T follicular helper cell (primary cell): ENCODE measurements at regions not wholly inside any gene's neighbourhood (a gene's known extent, or its start where the extent isn't known, plus 50 kb on each side); places are given as distances from the start of the nearest gene placed in this dataset.

Experiments
- DNase-seq: peaks from one replicate; pipeline ENCODE4 v3.0.0-alpha.2; 2020; ENCODE audit warnings: low read depth

DNA sequence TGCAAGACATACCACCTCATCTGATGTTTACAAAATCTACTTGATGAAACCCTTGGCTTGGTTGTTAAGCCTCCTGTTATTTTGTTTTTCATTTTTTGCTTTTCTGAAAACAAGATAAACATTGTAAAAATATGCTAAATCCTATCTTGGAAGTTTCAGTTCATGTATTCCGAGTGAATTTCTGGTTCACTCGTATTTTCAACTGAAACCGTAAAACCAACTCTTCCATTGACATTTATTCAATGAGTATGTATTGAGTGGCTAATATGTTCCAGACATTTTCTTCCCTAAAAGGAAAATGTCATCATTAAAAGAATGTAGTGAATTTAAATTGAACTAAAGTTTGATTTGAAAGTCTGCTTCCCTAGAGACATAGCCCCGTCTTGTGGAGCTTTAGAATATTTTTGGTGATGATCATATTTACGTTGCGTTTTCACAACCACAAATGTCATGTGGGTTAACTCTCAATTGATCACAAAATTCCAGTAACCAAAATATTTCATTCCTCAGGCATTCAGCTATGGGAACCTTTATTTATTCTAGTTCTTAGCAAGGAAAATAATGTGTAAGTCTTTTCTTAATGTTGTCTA is 204.2 kb downstream of the MBD2 start:
- DNase-seq: no peak

DNA sequence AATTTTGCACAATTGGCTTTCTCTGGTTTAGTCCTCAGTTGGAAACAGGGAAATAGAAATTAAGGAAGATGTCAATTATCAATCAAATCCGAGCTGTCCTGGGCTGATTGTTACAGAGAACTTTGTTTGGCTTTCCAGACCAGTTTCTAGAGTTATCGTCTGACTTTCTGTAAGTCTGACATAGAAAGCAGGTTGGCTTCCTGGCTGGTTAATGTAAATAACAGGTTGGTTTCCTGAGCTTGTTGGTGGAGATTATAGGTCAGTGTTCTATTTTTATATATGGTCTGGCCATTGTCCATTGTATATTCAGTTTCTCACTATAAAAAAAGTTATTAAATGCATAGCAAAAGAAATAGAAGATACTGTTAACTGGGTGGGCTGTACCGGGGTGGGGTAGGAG is 204.8 kb downstream of the MBD2 start:
- DNase-seq: no peak

DNA sequence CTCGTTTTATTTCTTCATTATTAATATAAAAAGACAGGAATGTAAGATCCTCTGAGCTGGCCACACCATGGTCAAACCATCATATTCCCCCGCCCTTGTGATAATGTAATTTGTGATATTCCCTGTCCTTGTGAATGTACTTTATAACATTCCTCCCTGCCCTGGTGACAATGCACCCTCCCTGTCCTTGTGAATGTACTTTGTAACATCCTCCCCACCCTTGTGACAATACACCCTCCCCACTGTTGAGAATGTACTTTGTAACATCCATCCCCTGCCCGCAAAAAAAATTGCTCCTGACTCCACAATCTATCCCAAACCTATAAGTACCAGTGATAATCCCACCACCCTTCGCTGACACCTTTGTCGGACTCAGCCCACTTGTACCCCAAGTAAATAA is 211.0 kb downstream of the MBD2 start:
- no peak for DNase-seq

DNA sequence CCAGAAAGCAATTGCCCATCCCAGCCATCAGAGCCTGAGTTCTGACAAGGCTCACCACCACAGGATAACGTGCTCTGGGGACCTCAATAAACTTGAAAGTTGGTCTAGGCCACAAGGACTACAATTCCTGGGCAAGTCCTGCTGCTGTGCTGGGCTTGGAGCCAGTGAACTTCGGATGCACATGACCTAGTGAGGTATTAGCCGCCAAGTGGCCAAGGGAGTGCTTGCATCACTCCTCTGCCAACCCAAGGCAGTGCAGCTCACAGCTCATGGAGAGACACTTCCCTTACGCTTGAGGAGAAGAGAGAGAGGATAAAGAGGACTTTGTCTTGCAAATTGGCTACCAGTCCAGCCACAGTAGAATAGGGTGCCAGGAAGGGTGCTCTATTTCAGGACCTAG is 219.6 kb downstream of the MBD2 start:
- no peak for DNase-seq

DNA sequence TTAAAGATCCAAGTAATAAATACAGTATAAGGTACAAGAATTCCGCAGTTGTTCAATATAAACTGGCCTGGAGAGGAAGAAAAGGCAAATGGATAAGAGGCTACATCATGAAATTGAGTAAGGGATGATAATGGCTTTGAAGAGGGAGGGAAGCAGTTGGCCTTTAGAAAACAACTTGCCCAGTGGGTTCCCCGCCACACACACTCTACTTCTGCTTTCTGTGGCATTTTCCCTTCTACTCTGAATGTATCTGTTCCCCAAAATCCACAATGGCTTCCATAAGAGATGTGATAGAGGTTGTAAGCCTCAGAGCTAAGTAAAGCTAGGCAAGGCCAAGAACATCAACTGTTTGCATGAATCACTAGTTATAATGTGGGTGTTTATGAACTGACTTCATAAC is 221.3 kb downstream of the MBD2 start:
- DNase-seq: no peak

DNA sequence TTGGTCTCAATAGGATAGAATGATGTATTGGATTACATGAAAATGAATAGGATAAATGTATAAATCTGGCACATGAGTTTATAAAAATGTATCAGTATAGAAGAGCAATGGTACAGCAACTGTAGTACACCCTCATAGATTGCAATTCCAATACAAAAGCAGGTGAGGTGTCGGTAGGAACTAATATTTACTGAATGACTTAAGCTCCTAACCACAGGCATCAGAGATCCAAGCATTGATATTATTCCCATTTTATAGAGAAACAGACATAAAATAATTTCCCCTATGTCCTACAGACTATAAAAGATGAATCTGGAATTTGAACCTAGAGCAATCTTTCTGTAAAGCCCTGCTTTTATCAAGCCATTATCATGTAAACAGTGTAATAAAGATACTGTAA is 227.4 kb downstream of the MBD2 start:
- DNase-seq: no peak

DNA sequence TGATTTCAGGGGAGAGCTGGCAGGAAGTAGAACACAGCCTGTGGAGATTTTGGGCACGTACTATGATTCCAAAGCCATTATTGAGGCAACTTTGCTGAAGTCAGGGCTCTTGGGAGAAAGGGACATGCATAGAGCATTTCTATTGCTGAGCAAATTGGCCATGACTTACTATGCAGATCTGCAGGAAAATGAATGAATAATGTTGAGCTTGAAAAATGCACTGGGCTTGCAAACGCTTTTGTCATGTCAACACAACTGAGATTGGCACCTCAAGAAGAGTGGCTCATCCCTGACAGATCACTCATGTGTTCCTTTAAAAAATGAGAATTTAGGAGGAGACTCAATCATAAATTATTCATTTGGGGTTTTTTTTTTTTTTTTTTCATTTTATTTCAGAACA is 230.5 kb downstream of the MBD2 start:
- DNase-seq: no peak

DNA sequence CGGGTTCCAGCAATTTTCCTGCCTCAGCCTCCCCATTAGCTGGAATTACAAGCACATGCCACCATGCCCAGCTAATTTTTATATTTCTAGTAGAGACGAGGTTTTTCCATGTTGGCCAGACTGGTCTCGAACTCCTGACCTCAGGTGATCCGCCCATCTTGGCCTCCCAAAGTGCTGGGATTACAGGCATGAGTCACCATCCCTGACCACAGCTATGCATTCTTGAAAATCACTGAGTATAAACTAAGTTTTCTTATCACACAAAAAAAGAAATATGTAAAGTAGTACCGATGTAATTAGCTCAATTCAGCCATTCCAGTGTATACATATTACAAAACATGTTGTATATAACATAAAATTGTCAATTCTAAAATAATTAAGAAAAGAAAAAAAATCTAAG is 232.7 kb downstream of the MBD2 start:
- DNase-seq: no peak

DNA sequence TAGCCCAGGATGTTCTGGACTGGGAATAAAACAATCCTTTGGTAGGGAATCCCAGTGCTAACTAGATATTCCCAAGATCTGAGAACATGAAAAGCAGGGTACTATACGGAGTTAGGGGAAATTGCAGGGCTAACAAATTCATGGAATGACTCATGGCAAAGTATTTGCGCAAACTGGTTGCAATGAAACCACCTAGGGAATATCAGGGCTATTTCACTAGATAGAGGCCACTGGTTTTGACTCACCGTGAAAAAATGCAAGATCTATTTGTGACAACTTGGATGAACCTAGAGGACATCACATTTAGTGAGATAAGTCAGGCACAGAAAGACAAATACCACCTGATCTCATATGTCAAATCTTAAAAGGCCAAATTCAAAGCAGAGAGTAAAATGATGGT is 233.3 kb downstream of the MBD2 start:
- DNase-seq: no peak

DNA sequence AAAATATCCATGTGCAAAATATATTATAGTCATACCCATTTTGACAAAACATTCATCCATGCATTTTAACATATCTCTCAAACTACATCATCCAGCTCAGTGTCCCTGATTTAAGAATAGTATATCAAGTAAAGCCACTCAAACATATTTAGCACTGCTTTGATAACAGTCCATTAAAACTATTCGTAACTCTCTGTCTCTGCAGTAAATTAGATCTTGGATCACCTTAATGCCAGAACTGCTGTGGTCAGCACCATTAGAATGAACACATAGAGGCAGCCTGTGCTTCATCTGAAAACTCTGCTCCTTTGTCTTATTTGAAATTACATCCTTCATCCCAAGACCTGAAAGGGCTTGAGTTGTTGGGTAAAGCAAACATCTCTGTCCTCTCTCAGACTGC is 234.0 kb downstream of the MBD2 start:
- DNase-seq: no peak

DNA sequence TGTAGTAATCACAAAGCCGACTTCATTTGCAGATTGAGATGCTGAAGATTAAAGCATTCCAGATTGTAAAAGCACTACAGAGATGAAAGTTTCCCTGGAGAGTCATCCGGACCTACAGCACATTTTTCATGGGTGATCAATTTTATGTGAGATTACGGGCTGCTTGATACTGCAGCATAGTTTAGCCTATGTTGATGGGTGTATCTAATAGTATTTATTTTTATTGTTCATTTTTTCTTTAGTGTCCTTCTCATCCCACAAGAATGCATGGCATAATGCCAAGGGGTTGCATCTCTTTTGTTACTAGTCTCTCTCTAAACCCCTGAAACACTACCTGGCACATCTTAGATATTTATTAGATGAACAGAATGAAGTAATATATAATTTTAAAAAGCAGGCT is 240.4 kb downstream of the MBD2 start:
- DNase-seq: no peak

DNA sequence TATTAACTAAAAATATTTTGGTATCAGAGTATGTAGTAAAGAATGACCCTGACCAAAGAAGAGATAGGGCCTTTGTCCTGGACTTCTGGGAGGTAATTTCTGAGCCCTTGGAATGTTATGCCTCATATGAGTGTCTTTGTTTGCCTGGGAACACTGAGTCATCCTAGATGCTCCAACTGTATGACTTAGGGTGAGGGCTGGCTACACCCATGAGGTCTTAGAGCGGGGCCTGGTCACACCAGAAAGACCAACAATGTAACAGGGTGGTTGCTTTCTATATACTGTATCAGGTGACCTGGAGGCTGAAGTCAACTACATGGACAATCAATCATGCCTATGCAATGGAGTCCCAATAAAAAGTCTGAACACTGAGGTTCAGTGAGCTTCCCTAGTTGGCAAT is 253.1 kb downstream of the MBD2 start:
- no peak for DNase-seq

DNA sequence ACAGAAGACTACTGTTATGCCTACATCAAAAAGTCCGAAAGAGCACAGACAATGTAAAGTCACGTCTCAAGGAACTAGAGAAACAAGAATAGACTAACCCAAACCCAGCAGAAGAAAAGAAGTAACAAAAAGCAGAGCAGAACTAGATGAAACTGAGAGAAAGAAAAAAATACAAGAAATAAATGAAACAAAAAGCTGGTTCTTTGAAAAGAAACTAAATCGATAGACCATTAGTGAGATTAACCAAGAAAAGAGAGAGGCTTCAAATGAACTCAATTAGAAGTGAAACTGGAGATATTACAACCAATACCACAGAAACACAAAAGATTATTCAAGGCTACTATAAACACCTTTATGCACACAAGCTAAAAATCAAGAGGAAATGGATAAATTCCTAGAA is 271.8 kb downstream of the MBD2 start:
- DNase-seq: no peak

DNA sequence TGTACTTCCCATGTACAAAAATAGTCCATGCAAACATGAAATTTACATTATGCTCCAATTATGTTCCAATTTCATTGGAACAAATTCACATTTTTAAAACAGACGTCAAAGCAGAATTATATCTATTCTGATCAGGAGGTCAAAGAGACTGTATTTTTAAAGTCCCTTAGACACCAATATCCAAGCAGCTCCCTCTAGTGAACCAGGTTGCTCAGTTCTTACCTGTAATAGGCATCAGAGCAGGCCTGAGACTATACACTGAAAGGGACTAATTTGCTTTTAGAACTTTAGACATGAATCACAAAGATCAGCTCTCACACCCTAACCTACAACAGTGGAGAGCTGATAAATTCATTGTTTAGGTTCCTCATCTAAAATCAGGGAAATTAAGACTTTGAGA is 273.9 kb downstream of the MBD2 start:
- no peak for DNase-seq

DNA sequence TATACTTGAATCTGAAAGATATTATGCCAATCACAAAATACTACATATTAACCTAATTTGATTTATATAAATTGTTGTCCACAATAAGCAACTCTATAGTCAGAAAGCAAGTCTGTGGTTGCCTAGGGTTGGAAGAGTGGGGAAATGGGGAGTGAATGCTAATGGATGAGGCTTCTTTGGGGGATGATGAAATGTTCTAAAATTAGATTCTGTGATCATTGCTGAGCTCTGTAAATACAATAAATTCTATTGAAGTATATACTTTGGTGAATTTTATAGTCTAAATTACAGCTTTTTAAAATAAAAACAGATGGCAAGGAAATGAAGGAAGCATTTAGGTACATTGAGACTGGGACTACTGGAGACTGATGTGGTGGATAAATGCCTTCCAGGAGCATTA is 275.5 kb downstream of the MBD2 start:
- no peak for DNase-seq

DNA sequence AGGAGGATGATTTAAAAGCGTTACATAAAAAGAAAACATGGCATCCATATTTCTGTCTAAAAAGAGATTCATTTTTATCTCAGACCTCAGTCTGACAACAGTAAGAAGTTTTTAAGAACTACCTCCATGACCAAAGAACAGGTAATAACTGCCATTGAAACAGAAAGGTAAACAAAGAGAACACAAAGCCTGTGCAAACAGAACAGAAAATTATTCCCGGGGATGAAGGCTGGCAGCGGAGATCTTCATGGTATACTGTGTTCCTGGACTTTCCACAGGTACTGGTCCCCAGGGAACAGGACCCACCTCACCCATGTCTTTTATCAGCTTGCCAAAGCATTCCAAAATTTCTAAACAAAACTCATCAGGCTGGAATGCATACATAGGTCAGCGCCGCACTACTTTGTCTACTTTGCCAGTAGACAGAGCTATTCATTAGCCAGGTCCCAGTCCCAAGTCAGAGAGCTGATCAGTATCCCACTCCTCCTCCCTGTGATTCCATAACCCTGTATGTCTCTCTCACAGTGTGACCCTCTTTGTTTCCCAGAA is 277.3 kb downstream of the MBD2 start:
- DNase-seq: no peak

DNA sequence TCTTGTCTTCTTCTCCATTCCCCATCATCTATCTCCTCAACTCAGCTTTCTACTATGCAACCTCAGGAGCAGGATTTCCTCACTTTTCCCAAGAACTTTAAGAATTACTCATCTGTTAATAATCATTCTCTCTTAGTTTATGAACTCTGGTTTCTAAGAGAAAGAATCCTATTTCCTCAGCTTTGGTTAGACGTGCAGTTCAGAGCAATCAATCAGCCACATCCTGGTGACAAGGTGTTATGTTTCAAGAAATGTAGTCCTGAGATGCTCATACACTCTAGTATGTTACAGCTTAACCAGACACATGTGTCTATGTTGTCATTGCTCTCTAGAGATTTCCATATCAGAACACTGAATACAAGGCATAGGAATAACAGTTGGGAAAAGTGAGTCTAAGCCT is 277.9 kb downstream of the MBD2 start:
- DNase-seq: no peak

DNA sequence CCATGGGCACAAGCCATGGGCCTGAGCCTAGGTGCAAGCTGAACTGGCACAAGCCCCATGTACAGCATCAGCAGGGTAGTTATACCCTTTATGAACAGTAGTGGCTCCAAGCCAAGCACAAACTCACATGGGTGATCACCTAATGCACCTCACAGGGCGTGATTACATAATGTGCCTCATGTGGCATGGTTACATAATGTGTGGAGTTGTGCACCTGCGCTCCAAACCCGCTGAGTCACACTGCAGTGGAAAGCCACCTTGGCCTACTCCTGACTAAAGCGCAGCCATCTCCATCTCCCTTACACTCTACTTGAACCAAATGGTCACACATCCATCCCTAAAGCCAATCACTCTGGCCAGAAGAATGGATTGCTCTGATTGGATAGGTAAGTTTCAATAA is 279.7 kb downstream of the MBD2 start:
- DNase-seq: no peak

DNA sequence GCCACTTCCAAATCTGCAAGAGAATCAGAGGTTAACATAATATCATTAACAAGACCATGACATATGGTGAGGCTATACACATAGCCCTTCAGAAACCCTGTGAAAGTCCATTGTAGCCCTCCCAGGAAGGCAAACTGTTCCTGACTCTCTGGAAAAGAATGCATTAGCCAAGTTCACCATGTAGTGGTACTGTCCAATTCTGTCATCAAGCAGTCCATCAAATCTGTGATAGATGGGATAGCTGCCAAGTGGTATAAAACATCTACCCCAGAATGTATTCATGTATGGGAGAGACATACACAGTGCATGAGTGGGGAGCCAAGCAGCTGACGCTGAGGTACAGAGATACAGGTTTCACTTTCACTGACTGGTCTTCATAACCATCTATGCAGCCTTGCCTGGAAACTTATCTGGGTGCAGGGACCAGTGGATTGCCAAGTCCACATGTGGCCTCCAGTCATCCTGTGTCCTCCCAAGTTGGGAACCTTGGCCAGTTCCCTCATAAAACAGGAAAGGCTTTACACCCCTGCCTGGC is 281.1 kb downstream of the MBD2 start:
- DNase-seq: no peak

DNA sequence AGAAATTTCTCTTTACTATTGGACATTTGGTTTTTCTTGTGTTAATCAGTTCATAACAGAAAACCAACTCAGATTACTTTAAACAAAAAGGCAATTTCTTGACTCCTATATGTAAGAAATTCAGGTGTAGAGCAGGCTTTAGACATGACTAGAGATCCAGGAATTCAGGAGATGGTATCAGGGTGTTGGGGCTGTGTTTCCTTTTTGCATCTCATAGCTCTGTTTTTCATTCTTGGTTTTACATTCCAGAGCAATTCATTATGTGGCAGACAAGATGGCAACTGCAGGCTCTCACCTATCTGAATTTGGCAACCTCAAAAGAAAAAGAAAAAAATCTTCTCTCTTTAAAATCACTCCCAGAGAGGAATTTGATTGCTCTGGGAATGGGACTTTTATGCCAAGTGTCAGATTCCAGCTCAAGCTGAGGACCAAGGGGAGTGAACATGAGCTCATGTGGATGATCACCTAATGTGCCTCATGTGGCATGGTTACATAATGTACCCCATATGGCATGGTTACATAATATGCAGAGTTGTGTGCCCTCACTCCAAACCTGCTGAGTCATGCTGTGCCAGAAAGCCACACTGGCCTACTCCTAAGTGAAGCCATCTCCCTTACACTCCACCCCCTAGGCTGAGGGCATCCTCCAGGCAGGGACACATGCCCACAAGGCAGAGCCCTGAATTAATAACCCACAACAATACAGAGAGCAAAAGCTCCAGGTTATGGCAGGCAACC is 282.7 kb downstream of the MBD2 start:
- no peak for DNase-seq

DNA sequence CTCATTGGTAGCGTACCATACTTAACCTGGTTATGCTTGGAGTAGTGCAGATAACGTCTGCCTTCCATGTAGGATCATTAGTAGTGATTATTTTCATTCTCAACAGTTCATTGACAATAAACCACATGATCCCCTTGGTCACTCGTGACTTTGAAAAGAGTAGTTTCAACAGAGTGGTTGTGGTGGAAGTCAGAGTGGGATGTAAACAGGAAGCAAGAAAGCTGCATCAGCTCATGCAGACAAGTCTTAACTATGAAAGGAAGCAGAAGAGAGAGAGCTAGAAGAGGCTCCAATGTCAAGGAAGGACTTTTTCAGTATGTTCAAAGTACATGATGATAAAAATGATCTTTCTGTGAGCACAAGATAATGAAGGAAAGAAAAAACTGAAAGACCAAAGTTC is 287.4 kb downstream of the MBD2 start:
- no peak for DNase-seq

DNA sequence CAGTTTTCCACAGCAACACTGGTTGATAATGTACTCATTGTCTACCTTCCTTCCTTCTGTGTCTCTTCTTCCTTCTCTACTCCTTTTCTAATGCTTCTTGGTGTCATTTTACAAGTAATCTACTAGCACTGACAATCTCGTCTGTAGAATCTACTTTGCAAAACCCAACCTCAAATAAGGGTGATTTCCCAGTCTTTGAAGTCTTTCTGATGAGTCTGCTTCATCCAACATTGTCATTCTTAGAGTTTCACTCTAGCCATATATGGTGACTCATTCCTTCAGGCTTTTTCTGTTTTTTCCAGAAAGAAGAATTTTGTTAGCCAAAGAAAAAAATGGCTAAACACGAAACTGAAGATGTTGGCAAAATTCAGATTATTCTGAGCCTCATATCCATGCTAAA is 288.7 kb downstream of the MBD2 start:
- no peak for DNase-seq

DNA sequence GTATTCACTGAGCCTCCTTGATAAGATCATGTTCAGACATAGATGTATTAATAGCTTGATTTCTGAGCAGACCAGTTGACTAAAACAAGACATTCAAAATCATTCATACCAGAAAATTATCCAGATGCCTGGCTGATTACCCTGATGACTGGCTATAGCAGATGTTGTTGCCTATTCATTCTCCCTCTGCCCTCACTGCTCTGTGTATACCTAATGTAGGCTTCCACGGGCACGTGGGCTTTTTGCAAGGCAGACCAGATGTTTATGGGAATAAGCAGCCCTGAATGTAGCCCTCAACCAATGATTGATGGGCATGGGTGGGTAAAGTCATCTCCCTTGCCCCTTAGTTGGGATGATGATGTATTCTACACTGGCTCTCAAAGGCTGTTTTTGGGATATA is 289.1 kb downstream of the MBD2 start:
- DNase-seq: no peak
